IMR-90 (cell line): ENCODE measurements at regions not wholly inside any gene's neighbourhood (a gene's known extent, or its start where the extent isn't known, plus 50 kb on each side); places are given as distances from the start of the nearest gene placed in this dataset.

Experiments
- ATAC-seq: fragments of 200-7000 bp; cut with Tn5 transposase; 2 replicates; pipeline ENCODE4 v1.9.1; 2020; ENCODE audit warnings: low read depth, mild to moderate bottlenecking, moderate library complexity
- BruUV-seq: library from RNA; stranded (reverse); fragments of 400-500 nt; replicated peaks from 2 replicates; lab custom pipeline; 2021; lab: Mats Ljungman, UMichigan
- CTCF ChIA-PET: fragments of 300-600 bp; formaldehyde crosslinking; extraction: SDS; loops from one replicate; lab custom pipeline; 2021; ENCODE audit warnings: antibody characterized with exemption; lab: Yijun Ruan, JAX
- POLR2A ChIA-PET: fragments of 300-600 bp; sonication (Branson Sonifier 250); formaldehyde crosslinking; loops from one replicate; lab custom pipeline; 2022; ENCODE audit warnings: antibody characterized with exemption; ENCODE audit not compliant: unreplicated experiment; lab: Charles Lee
- DNase-seq: peaks from one replicate; pipeline ENCODE4 v3.0.0; 2013
- H2AFZ ChIP-seq: replicated peaks from 2 replicates; pipeline ENCODE3; 2013; ENCODE audit warnings: low read length, mild to moderate bottlenecking; ENCODE audit not compliant: poor library complexity
- H2AK5ac ChIP-seq: 2 replicates; pipeline ENCODE4 v1.6.1; 2013; ENCODE audit warnings: low read depth, low read length, inconsistent platforms
- H2AK9ac ChIP-seq: replicated peaks from 2 replicates; pipeline ENCODE3; 2013; ENCODE audit warnings: mild to moderate bottlenecking, low read depth, low read length, moderate library complexity; ENCODE audit not compliant: poor library complexity
- H2BK120ac ChIP-seq: 2 replicates; pipeline ENCODE4 v1.6.1; 2013; ENCODE audit warnings: low read depth, low read length, inconsistent platforms
- H2BK15ac ChIP-seq: 3 replicates; pipeline ENCODE4 v1.6.1; 2013; ENCODE audit warnings: low read depth, low read length, inconsistent platforms
- H2BK20ac ChIP-seq: 2 replicates; pipeline ENCODE4 v1.6.1; 2013; ENCODE audit warnings: low read depth, mild to moderate bottlenecking, inconsistent platforms, low read length, moderate library complexity
- H2BK5ac ChIP-seq: 2 replicates; pipeline ENCODE4 v1.6.1; 2013; ENCODE audit warnings: mild to moderate bottlenecking, low read depth, low read length, inconsistent platforms; ENCODE audit not compliant: poor library complexity, severe bottlenecking
- H3K14ac ChIP-seq: replicated peaks from 2 replicates; pipeline ENCODE4 v1.6.1; 2013; ENCODE audit warnings: low read depth, low read length, inconsistent platforms
- H3K18ac ChIP-seq: 2 replicates; pipeline ENCODE4 v1.6.1; 2013; ENCODE audit warnings: low read depth, low read length, control low read depth
- H3K23ac ChIP-seq: 2 replicates; pipeline ENCODE4 v1.6.1; 2013; ENCODE audit warnings: low read depth, low read length, inconsistent platforms
- H3K27ac ChIP-seq: 2 replicates; pipeline ENCODE4 v1.5.1; 2013; ENCODE audit warnings: mild to moderate bottlenecking, control low read depth, low read length; ENCODE audit not compliant: insufficient read depth
- H3K27me3 ChIP-seq: 2 replicates; pipeline ENCODE4 v1.6.1; 2013; ENCODE audit warnings: low read length; ENCODE audit not compliant: control insufficient read depth, insufficient read depth
- H3K36me3 ChIP-seq: 2 replicates; pipeline ENCODE4 v1.6.1; 2013; ENCODE audit warnings: low read length, mixed read lengths; ENCODE audit not compliant: control insufficient read depth, insufficient read depth
- H3K4ac ChIP-seq: 2 replicates; pipeline ENCODE4 v1.6.1; 2013; ENCODE audit warnings: low read depth, low read length, inconsistent platforms
- H3K4me1 ChIP-seq: 2 replicates; pipeline ENCODE4 v1.6.1; 2013; ENCODE audit warnings: low read length, mixed read lengths; ENCODE audit not compliant: control insufficient read depth, insufficient read depth
- H3K4me2 ChIP-seq: 2 replicates; pipeline ENCODE4 v1.6.1; 2013; ENCODE audit warnings: low read depth, mild to moderate bottlenecking, control low read depth, low read length, moderate library complexity
- H3K4me3 ChIP-seq: 2 replicates; pipeline ENCODE4 v1.5.1; 2013; ENCODE audit warnings: low read depth, mild to moderate bottlenecking, control low read depth, low read length, moderate library complexity; ENCODE audit not compliant: insufficient read depth
- H3K56ac ChIP-seq: 2 replicates; pipeline ENCODE4 v1.6.1; 2013; ENCODE audit warnings: low read length, inconsistent platforms; ENCODE audit not compliant: insufficient read depth; ENCODE audit errors: extremely low read depth
- H3K79me1 ChIP-seq, 2 experiments: 2 replicates each; pipeline ENCODE4 v1.6.1; 2013; ENCODE audit warnings: low read length in 2 of 2, inconsistent platforms in 1 of 2, low read depth in 1 of 2
- H3K9ac ChIP-seq: 2 replicates; pipeline ENCODE4 v1.6.1; 2013; ENCODE audit warnings: low read depth, low read length, control low read depth
- H3K9me1 ChIP-seq: 2 replicates; pipeline ENCODE4 v1.6.1; 2013; ENCODE audit warnings: low read length, inconsistent platforms; ENCODE audit not compliant: insufficient read depth
- H3K9me3 ChIP-seq: 2 replicates; pipeline ENCODE4 v1.6.1; 2013; ENCODE audit warnings: low read length; ENCODE audit not compliant: control insufficient read depth, insufficient read depth
- H4K20me1 ChIP-seq: 2 replicates; pipeline ENCODE4 v1.6.1; 2013; ENCODE audit warnings: low read length, inconsistent platforms; ENCODE audit not compliant: insufficient read depth
- H4K5ac ChIP-seq: 2 replicates; pipeline ENCODE4 v1.6.1; 2013; ENCODE audit warnings: mild to moderate bottlenecking, low read depth, low read length, control low read depth
- H4K8ac ChIP-seq, 2 experiments: 2 replicates each; pipeline ENCODE4 v1.6.1; 2013; ENCODE audit warnings: low read depth in 2 of 2, low read length in 2 of 2, control low read depth in 1 of 2, inconsistent platforms in 1 of 2
- H4K91ac ChIP-seq: 2 replicates; pipeline ENCODE4 v1.6.1; 2013; ENCODE audit warnings: low read depth, low read length, inconsistent platforms; ENCODE audit not compliant: insufficient read depth
- BHLHE40 ChIP-seq: fragments of 150-350 bp; IDR thresholded peaks from 2 replicates; pipeline ENCODE4 v1.6.1; 2016; ENCODE audit warnings: mild to moderate bottlenecking, low read depth, low read length
- MAFK ChIP-seq: IDR thresholded peaks from 2 replicates; pipeline ENCODE4 v1.6.1; 2012; ENCODE audit warnings: low read depth, low read length, improper control_type of control experiment
- MAZ ChIP-seq: IDR thresholded peaks from 2 replicates; pipeline ENCODE4 v1.6.1; 2012; ENCODE audit warnings: low read depth, mild to moderate bottlenecking, low read length, improper control_type of control experiment, moderate library complexity, borderline replicate concordance
- RAD21 ChIP-seq: IDR thresholded peaks from 2 replicates; pipeline ENCODE4 v1.6.1; 2012; ENCODE audit warnings: low read length, improper control_type of control experiment
- RFX5 ChIP-seq: IDR thresholded peaks from 2 replicates; pipeline ENCODE4 v1.8.0; 2012; ENCODE audit warnings: low read depth, mild to moderate bottlenecking, low read length, moderate library complexity
- WGBS, 2 experiments: methylation state at CpG; one replicate each; pipeline versions ENCODE4 v1.1.5 to v1.1.7; 2013; ENCODE audit warnings: missing lambda C conversion rate in 2 of 2; ENCODE audit not compliant: insufficient read length in 1 of 2; ENCODE audit errors: extremely low coverage in 2 of 2; 5-methylcytosine and 5-hydroxymethylcytosine counted together
- dilution Hi-C: fragments of 300-500 bp; cut with HindIII; formaldehyde crosslinking; loops from one replicate; pipeline ENCODE4 v1.14.3; 2018; ENCODE audit warnings: low sequenced_read_pairs; ENCODE audit not compliant: unreplicated experiment
- in situ Hi-C: fragments of 300-500 bp; cut with MboI; formaldehyde crosslinking; loops from 3 replicates; pipeline ENCODE4 v1.14.3; 2019; ENCODE audit warnings: low sequenced_read_pairs, inconsistent platforms, mixed read lengths
- intact Hi-C: fragments of 100-400 bp; cut with micrococcal nuclease; formaldehyde crosslinking; loops from 2 replicates; pipeline ENCODE4 v1.10.0; 2022
- TF ChIP-seq, protein P1 (sequence below): fragments of 150-350 bp; IDR thresholded peaks from 2 replicates; pipeline ENCODE4 v1.6.1; 2016; ENCODE audit warnings: low read depth, mild to moderate bottlenecking, low read length, moderate library complexity, borderline replicate concordance

DNA sequence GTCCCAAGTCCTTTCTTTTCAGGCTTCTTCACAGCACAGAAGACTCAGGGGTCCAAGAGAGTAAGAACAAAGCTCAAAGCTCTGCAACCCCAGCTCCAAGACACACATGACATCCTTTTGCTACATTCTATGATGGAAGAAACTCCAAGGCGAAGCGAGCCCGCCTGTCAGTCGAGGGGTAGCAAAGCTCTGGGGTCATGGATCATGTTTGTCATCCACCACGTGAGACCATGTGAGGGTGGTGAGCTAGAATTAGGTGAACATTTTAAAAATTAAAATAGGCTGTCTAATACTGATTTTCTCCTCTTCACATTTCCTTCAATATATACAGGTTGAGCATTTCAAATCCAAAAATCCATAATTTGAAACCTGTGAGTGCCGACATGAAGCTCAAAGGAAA, 189.6 kb downstream of the TTLL2 start:
- ChIA-PET CTCF (no interaction called here), POLR2A (no interaction called here)
- no peaks in the 10 kb centered on the region for H3K36me3 ChIP-seq
- no peak overlapping the region for H3K27ac ChIP-seq
- no peak overlapping the region for H3K23ac ChIP-seq
- BruUV-seq = no TSS peak
- no peak overlapping the region for H2BK5ac ChIP-seq
- intact Hi-C loops = no loop called here
- no peak overlapping the region for H3K56ac ChIP-seq
- H4K20me1 ChIP-seq = no peaks in the 10 kb centered on the region
- no peak overlapping the region for H2AK9ac ChIP-seq
- no peak overlapping the region for H3K18ac ChIP-seq
- H3K4ac ChIP-seq = no peak overlapping the region
- no peak overlapping the region for H2AFZ ChIP-seq
- no peak overlapping the region for H2BK20ac ChIP-seq
- no peak overlapping the region for H2AK5ac ChIP-seq
- H3K4me1 ChIP-seq = no peaks in the 10 kb centered on the region
- no peak overlapping the region for H4K8ac ChIP-seq
- H4K91ac ChIP-seq = no peak overlapping the region
- no peak for TF ChIP-seq MAFK
- TF ChIP-seq MAZ = no peak
- TF ChIP-seq BHLHE40 = no peak
- no peak for TF ChIP-seq RFX5
- TF ChIP-seq, protein P1, sequence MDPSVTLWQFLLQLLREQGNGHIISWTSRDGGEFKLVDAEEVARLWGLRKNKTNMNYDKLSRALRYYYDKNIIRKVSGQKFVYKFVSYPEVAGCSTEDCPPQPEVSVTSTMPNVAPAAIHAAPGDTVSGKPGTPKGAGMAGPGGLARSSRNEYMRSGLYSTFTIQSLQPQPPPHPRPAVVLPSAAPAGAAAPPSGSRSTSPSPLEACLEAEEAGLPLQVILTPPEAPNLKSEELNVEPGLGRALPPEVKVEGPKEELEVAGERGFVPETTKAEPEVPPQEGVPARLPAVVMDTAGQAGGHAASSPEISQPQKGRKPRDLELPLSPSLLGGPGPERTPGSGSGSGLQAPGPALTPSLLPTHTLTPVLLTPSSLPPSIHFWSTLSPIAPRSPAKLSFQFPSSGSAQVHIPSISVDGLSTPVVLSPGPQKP = no peak
- TF ChIP-seq RAD21 = no peak
- peaks cover 36% of the 10 kb centered on the region for H3K9me3 ChIP-seq
- H3K79me1 ChIP-seq = no peaks in the 10 kb centered on the region
- H2BK15ac ChIP-seq = no peak overlapping the region
- H3K27me3 ChIP-seq = no peaks in the 10 kb centered on the region
- no peak overlapping the region for H3K4me3 ChIP-seq
- ATAC-seq (no peak), DNase-seq (no peak)
- WGBS, 2 experiments = no CpG with 5 or more reads among the region's 6 CpGs
- H3K4me2 ChIP-seq = no peak overlapping the region
- H3K9ac ChIP-seq = no peak overlapping the region
- H4K5ac ChIP-seq = no peak overlapping the region
- H3K9me1 ChIP-seq = no peaks in the 10 kb centered on the region
- dilution Hi-C loops = no loop called here
- H3K14ac ChIP-seq = no peak overlapping the region
- no peak overlapping the region for H2BK120ac ChIP-seq
- in situ Hi-C loops = no loop called here
